Activated CD8-positive, alpha-beta memory T cell treated with anti-CD3 and anti-CD28 coated beads, Interleukin-2, amount 50 U/mL, for 1 hour (primary cell): ENCODE measurements at regions not wholly inside any gene's neighbourhood (a gene's known extent, or its start where the extent isn't known, plus 50 kb on each side); places are given as distances from the start of the nearest gene placed in this dataset.

Experiments
- DNase-seq: peaks from one replicate; pipeline ENCODE4 v3.0.0-alpha.2; 2020; ENCODE audit errors: extremely low read depth

DNA sequence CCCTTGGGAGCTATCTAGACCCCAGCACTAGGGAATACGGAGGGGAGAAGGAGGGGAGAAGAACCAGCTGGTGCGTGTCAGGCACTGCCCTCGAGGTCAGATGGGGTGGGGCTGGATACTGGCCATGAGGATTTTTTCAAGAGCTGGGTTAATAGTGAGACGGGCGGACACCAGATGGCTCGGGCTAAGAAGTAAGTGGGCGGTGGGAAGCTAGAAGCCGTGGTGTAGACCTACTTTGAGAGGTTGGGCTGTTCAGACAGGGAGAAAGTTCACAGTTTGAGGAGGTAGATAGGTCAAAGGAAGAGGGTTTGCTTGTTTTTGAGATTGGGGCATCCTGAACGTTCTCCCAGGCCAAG, 303.8 kb downstream of the SEC14L1 start:
- DNase-seq, result no peak

DNA sequence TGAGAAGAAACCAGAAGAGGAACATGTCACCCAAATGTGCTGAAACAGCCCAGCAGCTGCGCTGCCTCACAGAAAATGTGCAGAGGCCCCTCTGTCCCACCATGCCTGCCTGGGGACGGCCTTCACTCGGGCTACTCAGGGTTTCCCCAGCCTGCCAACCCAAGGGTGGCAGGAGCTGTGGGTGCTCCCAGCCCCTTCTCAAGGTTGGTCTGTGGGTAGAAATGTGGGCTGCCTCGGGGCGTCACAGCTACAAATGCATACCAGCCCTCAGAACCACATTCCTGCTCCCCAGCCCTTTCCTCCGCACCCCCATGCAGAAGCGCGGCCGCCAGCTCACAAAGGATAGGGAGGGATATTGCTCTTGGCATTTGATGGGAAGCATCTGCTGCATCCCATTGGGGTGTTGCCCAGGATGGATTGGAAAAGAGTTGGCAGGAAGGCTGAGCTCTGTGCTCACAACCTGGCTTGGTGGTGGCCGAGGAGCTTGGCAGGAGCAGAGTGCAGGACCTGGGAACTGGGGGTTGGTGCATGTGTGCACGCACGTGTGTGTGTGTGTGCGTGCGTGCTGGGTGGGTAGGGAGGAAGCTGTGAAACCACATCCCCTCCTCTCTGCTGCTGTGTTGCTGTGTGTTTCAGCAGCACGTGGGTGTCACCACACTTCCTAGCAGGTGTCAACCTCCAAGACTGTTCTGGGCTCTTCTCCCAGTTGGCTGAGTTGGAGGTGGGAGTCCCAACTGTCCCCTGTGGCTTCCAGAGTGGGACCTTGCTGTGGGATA, 304.4 kb downstream of the SEC14L1 start:
- DNase-seq, result peak; percentile 78

DNA sequence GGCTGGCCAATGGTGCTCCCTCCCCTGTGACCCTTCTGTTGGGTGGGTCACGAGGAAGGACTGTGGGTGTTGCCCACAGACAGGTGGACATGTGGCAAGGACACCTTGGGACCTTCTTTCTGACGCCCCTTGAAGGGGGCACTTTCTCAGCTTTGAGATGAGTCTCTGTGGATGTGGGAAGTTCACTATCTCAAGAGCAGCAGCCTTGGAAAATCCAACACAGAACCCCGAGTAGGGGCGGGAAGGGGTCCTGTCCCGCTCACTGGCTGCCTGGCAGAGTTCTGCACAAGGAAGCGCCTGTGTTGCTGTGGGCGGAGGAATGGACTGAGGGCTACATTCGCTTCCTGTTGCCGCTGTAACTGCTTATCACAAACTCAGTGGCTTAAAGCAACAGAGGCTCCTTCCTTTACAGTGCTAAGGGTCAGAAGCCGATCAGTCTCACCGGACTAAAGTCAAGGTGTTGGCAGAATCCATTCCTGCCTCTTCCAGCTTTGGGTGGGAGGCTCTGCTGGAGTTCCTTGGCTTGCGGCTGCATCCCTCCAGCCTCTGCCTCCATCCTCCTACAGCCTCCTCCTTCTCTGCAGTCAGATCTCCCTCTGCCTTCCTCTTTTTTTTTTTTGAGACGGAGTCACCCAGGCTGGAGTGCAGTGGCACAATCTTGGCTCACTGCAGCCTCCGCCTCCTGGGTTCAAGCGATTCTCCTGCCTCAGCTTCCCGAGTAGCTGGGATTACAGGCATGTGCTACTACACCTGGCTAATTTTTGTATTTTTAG, 305.2 kb downstream of the SEC14L1 start:
- no peak for DNase-seq

DNA sequence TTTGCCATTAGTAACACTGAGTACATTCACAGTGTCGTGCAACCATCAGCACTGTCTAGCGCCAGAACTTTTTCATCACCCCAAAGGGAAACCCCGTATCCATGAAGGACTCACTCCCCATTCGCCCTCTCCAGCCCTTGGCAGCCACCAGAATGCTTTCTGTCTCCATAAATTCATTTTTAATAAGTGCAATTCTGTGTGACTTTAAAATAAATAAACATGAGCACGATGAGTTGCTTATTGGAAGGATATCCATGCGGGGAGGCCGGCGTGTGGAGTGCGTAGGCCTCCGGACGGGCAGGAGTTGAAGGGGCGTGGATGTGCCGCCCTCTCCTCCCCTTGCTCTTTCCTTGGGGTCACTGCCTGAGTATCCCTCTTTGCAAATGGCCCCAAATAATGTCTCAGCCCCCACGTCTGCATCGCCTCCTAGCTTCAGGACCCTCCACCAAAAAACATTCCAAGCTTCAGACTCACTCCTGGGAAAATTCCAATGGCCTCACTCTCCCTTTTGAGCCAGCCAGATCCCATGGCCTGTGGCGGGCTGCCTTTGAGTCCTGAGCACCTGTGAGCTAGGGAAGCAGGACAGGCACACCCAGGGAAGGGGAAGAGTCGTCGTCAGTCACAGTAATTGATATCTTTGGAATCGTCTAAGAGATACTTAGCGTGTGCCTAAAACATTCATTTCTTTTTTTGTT, 306.3 kb downstream of the SEC14L1 start:
- DNase-seq, result no peak

DNA sequence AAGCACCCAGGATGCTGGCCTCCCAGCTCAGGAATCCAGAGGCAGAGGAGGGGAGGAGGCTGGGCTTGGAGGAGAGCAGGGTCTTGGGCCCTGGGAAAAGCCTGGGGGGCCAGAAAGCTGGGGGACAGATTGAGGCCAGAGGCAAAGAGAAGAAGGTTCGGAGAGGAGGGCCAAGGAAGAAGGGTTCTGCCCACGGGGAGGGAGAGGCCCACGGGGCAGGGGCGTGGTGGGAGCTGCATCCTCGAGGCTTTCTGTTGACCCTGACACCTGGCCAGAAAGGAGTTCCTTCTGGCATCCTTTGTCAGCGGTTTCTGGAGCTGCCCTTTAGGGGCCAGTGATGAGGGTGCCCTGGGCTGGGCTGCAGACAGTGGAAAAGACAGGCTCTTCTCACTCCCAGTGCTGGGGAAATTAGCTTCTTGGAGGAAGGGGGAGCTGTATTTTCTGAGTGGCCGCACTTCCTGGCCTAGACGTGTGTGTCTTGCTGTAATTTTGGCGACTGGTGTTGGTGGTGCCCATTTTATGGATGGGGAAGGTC, 308.7 kb downstream of the SEC14L1 start:
- DNase-seq, result no peak

DNA sequence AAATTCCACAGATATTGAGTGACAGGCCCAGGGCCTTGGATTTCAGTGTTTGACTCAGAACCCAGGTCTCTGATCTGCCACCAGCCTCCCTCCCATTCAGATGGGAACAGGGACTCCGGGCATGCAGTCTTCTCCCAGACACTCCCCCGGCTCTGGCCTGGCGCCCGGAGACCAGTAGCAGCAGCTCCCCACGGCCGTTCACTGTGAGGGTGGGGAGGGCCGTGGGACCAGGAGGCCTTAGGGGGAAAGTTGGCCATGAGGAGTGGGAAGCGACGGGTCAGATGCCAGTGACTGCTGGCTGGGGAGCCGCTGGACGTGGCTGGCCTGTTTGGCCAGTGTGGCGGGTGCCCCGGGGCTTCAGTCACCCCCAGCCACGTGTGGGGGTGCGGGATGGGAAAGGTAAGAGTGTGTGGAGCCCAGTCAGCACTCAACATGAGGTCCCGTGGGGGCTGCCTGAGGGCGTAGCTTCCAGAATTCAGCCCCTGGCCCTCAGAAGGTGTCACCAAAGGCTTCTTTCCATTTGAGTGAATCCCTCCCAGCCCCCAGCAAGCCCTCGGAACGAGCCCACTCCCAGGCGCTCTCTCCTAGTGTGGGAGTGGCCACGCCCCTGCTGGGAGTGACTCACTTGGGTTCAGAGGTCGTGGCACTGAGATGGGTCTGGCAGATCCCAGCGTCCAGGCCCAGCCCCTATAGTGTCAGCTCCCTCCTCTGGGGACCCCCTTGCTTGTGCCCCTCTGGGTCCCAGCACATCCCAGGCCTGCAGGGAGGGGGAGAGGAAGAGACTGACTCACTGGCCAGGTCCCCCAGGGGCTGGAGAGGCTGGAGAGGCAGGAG, 309.4 kb downstream of the SEC14L1 start:
- DNase-seq, result no peak

GRCh38 chr17:77450742-77451244, 310.0 kb downstream of the SEC14L1 start:
- no peak for DNase-seq

- DNase-seq, result no peak
Observed at GRCh38 chr17:77451245-77451893, 310.6 kb downstream of the SEC14L1 start.

DNA sequence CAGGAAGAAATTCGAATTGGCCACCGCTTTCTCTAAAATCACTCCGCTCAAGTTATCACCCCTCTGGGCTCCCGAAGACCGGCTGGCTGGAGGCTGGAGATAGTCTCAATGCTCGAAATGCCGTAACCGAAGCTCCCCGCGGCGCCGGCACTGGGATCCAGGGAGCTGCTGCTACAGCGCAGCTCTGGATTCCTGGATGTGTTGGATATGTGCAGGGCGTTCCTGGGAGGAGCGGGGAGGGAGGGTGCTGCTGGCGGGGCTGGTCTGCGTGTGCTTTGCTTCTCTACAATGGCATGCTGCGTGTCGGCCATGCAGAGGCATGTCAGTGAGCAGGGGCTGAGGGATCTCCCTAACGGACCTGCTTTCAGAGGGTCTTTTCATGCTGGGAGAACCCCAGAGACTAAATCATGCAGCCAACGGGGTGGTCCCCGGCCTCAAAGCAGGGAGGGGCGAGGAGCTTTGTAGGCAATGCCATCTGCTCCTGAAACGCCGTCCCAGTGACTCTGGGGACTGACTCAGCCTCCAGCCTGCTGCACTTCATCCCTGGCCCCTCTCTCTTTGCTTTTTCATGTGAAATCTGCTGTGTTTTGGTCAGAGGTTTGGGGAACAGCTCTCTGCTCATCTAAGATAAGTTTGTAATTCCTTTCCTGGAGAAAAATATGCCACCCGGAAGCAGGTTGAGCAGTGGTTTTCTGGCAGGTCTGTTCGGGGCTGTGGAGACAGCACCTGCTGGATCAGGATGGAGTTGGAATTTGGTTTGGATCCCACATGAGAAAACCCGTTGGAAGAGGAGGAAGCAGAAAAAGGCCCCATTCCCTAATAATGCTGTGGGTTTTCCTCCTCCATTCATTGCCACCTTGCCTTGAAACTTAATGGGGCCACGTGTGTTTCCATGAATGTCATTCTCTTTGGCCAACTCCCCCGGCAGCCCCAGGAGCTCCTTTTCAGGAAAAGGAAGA, 311.4 kb downstream of the SEC14L1 start:
- DNase-seq, result no peak

DNA sequence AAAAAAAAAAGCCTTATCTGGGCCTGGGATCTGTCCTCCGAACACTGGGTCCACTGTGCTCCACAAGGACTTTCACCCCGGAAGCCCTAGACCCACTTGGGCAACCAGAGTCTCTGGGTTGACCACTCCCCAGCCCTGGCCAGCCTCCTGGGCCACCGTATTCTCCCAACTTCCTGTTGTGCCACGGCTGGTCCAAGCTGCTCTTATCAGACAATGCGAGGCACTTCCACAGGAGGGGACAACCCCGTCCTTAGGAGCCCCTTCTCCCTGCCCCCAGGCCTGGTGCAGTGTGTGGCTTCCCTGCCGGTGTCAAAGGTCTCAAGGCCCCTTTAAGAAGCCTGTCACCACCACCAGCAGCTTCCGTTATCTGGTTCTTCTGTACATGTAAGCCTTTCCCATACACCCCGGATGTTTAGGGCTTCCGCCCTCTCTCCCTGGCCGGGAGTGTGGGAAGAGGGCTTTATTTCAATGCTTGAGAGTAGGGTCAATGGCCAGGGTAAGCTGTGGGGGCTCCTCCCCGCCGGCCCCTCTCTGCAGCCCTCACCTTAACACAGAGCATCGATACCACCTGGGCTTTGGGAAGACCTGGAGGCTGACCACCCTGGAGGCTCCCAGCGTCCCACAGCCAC, 313.0 kb downstream of the SEC14L1 start:
- DNase-seq, result no peak

- no peak for DNase-seq
Observed at GRCh38 chr17:77454242-77455095, 313.7 kb downstream of the SEC14L1 start.

GRCh38 chr17:77455111-77455890, 314.5 kb downstream of the SEC14L1 start:
- DNase-seq, result no peak

GRCh38 chr17:77455891-77456260, 315.1 kb downstream of the SEC14L1 start:
- no peak for DNase-seq

- no peak for DNase-seq
Observed at GRCh38 chr17:77456271-77456950, 315.6 kb downstream of the SEC14L1 start.

- DNase-seq, result no peak
Observed at GRCh38 chr17:77456951-77457548, 316.3 kb downstream of the SEC14L1 start.

GRCh38 chr17:77457572-77458201, 316.9 kb downstream of the SEC14L1 start:
- DNase-seq, result no peak
